ENCODE measurements at regions not wholly inside any gene's neighbourhood (a gene's known extent, or its start where the extent isn't known, plus 50 kb on each side); places are given as distances from the start of the nearest gene placed in this dataset.

DNA sequence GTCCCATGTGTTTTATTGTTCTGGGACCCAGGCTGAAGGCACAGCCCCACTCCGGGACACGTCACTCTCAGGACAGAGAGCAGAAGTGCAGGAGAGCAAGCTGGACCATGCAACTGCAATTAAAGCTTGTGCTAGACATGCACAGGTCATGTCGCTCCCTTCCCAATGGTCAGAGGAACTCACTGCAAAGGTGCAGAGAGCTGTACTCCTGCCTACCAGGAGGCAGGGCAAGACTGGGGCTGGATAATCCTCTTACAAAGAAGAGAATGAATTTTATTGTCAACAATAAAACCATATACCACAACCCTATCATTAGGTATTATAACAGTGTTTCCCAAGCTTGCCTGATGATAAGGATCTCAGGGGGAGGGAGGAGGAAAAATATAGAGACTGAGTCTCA, 74.0 kb upstream of the NEK6 start:
- TF ChIP-seq, protein P1, sequence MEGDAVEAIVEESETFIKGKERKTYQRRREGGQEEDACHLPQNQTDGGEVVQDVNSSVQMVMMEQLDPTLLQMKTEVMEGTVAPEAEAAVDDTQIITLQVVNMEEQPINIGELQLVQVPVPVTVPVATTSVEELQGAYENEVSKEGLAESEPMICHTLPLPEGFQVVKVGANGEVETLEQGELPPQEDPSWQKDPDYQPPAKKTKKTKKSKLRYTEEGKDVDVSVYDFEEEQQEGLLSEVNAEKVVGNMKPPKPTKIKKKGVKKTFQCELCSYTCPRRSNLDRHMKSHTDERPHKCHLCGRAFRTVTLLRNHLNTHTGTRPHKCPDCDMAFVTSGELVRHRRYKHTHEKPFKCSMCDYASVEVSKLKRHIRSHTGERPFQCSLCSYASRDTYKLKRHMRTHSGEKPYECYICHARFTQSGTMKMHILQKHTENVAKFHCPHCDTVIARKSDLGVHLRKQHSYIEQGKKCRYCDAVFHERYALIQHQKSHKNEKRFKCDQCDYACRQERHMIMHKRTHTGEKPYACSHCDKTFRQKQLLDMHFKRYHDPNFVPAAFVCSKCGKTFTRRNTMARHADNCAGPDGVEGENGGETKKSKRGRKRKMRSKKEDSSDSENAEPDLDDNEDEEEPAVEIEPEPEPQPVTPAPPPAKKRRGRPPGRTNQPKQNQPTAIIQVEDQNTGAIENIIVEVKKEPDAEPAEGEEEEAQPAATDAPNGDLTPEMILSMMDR (IDR thresholded peaks at IDR 0.05; ENCODE audit: borderline replicate concordance, extremely low read depth, low read length, poor library complexity, severe bottlenecking): no peak
- no peak for TF ChIP-seq EZH2 (IDR thresholded peaks at IDR 0.05; ENCODE audit: borderline replicate concordance, low read depth, low read length, severe bottlenecking)
